PFSK-1 (cell line): ENCODE measurements at regions not wholly inside any gene's neighbourhood (a gene's known extent, or its start where the extent isn't known, plus 50 kb on each side); places are given as distances from the start of the nearest gene placed in this dataset.

Experiments used
- SIN3A ChIP-seq: IDR thresholded peaks from 2 replicates; pipeline ENCODE4 v1.6.1; 2012; ENCODE audit warnings: mild to moderate bottlenecking, low read length, moderate library complexity, borderline replicate concordance; ENCODE audit not compliant: insufficient read depth
- TAF1 ChIP-seq: IDR thresholded peaks from 2 replicates; pipeline ENCODE4 v1.6.1; 2012; ENCODE audit warnings: low read length, control low read depth, borderline replicate concordance; ENCODE audit not compliant: insufficient read depth

DNA sequence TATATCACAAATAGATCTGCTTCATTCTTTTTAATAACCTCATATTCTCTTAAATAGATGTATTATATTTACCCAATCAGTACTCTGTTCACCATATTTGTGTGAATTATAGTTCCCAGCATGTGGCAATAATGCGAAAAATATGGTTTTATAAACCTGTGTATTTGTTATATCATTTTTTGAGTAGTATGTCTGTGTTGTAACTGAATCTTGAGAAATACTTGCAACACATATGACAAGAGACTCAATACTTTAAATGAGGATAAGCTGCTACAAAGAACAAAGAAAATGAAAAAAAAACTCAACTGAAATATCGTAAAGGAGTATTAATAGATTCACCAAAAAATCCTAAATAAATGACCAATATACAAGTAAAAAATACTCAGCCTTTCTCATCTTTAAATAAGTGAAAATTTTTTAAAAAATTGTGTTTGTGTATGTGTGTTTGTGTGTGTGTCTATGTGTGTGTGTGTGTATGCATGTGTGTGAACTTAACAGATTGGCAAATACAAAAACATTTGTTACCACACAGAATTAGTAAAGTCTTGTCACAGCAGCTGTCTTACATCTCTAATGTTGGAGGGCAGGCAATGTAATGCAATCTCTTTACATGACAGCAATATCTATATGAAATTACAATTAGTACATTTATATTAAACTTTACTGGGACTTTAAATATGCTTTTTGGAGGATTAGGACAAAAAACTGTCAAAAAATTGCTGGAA, 441.9 kb upstream of the MGAT4C start:
- TF ChIP-seq SIN3A (no peak), TAF1 (no peak)
